H1 (cell line): ENCODE measurements at regions not wholly inside any gene's neighbourhood (a gene's known extent, or its start where the extent isn't known, plus 50 kb on each side); places are given as distances from the start of the nearest gene placed in this dataset.

ENCODE experiments used
- SUZ12 ChIP-seq: fragments of 200-600 bp; sonication (generic); IDR thresholded peaks from 2 replicates; pipeline ENCODE4 v1.6.1; 2012; ENCODE audit warnings: mild to moderate bottlenecking, inconsistent platforms, low read length, moderate library complexity, mixed read lengths

DNA sequence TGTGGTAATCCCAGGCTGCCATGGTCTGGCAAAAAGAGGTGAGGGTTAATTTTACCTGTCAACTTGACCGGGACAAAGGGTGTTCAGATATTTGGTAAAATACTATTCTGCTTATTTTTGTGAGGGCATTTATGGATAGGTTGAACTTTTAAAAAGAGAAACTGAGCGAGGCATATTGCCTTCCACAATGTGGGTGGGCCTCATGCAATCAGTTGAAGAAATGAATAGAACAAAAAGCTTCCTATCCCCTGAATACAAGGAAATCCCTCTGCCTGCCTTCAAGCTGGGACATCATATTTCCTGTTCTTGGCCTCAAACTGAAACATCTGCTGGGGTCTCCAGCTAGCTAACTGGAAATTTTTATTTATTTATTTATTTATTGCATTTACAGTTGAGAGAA, 734.7 kb downstream of the IRX1 start (continued):
- no peak for TF ChIP-seq SUZ12
